Right lung (tissue), 2 donors: ENCODE measurements at regions not wholly inside any gene's neighbourhood (a gene's known extent, or its start where the extent isn't known, plus 50 kb on each side); places are given as distances from the start of the nearest gene placed in this dataset.
"Not testable (repeated sequence)": the region's sequence is repeated elsewhere in the genome, so short reads cannot be mapped to it uniquely, and the experiment has no call there.

ENCODE experiments used
- DNase-seq, 2 donors: peaks; one replicate each; pipeline ENCODE4 v3.0.0-alpha.2; 2013

- DNase-seq: not testable (repeated sequence)
Observed at GRCh38 chr15:24309700-24310099, 365.9 kb upstream of the NPAP1 start.

- DNase-seq: not testable (repeated sequence)
Observed at GRCh38 chr15:24311692-24312091, 363.9 kb upstream of the NPAP1 start.

DNA sequence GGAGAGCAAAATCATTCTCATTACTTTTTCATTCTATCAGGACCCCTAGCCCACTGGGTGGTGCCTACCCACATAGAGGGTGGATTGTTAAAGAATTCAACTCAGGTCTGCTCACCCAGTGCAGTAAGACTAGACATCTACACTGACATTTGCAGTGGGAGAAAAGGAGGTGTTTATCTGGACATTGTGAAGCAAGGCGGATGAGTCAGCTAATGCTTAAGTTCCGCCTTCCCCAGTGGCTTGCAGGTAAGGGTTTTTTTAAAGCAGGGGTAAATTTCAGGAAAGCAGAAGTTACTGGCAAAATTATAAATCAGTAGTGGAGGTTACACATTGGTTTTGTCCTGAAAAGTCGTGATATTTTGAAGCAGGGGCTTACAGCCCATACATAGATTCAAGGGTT, 359.2 kb upstream of the NPAP1 start:
- not testable (repeated sequence) for DNase-seq

- DNase-seq: no peak
Observed at GRCh38 chr15:24318981-24319380, 356.6 kb upstream of the NPAP1 start.

DNA sequence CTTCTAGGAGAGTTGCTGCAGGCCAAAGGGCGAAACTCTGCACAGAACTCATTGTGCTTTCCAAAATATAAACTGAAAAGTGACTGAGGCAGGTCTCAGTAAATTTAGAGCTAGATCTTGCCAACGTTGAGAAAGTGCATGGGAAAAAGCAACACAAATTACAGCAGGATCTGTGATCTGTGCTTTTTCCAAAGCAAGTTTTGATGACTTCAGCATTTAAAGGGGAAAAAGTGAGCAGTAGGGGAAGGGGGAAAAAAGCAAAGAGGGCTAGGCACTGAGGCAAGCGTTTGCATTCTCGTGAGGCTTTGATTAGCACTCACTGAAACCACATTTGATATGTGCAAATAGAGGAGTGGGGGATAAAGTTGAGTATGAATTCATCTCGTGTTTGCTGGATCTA, 351.5 kb upstream of the NPAP1 start:
- DNase-seq: not testable (repeated sequence)

- DNase-seq: peak; percentile 4 to 23
Observed at GRCh38 chr15:24326513-24326912, 349.1 kb upstream of the NPAP1 start.

DNA sequence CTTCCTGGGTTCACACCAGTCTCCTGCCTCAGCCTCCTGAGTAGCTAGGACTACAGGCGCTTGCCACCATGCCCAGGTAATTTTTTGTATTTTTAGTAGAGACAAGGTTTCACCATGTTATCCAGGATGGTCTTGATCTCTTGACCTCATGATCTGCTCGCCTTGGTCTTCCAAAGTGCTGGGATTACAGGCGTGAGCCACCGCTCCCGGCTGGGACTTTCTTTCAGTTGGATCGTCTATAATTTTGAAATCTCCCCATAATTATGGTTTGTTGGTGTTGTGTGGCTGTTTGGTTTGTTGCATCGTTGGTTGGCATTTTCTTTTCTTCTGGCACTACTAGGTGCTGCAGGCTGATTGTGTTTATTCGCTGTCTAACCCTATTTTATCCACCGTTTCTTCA, 343.6 kb upstream of the NPAP1 start:
- not testable (repeated sequence) for DNase-seq

DNA sequence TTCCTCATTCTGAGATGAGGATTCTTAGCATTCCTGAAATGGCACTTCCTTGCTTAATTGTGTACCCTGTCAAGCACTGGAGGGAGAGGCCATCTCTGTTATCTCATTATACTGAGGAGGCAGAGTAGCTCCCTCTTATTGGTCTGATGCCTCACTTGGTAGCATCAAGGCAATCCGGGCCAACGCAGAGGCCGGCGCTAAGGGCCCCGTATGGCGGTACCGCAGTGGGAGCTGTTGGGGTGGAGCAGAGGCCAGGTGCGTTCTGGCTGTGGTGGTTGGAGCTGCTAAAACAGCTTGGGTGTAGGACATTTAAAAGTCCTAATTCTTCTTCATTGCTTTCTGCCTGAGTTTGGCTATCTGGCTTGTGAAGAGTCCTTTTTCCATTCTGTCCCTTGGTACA, 333.7 kb upstream of the NPAP1 start:
- DNase-seq: not testable (repeated sequence)

DNA sequence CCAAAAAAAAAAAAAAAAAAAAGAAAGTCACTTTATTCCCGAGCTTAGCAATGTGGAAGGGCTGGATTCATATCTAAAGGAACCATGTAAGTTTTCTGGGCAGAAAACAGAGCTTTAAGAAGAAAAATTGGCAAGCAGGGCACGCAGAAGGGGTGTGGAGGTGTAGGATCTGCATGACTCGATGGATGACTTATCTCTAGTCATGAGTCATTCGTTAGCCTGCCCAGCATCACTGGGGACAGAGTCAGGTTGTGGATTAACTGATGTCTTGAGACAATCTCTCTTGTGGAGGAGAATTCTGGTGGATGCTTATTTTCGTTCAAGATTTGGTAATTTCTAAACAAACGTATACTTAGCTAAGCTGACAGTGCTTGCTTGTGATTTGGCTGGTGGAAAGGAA, 322.8 kb upstream of the NPAP1 start:
- DNase-seq: not testable (repeated sequence)

GRCh38 chr15:24381103-24381502, 294.5 kb upstream of the NPAP1 start:
- not testable (repeated sequence) for DNase-seq

DNA sequence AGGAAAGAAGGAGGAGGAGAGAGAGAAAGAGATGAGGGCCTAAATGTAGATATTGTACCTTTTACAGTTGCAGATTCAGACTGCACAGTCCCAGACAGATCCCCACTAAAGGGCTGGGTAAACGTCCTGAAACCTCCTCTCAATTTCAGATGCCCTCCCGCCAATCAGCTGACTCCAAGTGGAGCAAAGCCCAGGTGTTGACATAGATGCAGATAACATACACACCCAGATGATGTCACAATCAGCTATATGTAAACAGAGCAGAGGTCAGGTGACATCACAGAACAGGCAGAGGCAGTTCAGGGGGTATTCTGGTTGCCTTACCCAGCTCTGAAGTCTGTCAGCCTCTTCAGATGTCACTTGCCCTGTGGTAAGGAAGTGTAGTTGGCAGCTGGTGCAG, 290.3 kb upstream of the NPAP1 start:
- not testable (repeated sequence) for DNase-seq

GRCh38 chr15:24394303-24394702, 281.3 kb upstream of the NPAP1 start:
- no peak for DNase-seq

DNA sequence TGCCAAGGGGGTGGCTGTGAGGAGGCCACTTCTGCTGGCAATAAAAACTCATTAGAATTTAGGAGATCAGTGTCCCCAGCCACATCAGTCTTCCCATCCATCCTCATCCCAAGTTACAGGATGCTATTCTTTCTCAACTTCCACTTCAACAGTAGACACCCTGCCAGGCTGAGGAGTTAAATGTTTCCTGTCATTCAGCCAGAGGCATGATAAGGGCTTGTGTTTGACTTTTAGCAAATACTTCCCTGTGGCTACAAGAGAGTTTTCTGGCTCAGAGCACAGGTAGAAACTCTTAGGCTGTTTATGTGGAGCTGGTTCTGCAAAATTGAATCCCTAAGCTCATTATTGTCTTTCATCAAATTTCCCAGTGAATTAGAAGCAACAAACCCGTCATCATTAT, 262.9 kb upstream of the NPAP1 start:
- DNase-seq: not testable (repeated sequence)

DNA sequence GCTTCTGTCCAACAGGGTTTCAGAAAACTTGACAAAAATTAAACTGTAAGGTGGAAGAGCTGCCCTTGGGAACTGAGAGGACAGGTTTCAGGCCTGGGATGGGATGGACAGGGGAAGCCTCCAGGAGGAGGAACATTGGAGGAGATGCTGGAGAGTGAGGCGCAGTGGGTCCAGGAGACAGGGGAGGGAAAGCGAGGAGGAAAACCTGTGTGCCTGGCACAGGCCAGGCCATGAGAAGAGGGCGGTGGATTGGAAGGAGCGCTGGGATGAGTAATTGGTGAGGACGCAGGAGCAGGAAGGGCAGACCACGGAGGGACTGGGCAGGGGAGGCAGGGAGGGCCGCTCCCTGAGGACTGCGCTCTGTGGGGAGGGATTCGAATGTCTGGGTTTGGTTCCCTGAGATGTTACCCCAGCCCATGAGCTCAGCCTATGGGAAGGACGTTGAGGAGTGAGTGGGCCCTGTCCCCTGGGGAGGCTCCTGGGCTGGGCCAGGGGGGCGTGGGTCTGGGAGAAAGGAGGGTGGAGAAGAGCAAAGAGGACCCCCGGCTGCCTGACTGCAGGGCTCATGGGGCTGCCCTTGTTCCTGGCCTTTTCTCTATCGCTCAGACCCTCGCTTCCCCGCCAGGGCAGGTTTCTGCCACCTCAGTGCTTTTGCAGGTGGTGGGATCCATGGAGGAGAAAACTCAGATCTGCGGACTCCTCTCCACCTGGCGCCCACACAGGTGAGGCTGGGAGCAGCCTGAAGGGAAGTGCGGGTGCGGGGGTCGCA, 249.1 kb upstream of the NPAP1 start:
- not testable (repeated sequence) for DNase-seq

GRCh38 chr15:24427055-24427400, 248.5 kb upstream of the NPAP1 start:
- DNase-seq: not testable (repeated sequence)

DNA sequence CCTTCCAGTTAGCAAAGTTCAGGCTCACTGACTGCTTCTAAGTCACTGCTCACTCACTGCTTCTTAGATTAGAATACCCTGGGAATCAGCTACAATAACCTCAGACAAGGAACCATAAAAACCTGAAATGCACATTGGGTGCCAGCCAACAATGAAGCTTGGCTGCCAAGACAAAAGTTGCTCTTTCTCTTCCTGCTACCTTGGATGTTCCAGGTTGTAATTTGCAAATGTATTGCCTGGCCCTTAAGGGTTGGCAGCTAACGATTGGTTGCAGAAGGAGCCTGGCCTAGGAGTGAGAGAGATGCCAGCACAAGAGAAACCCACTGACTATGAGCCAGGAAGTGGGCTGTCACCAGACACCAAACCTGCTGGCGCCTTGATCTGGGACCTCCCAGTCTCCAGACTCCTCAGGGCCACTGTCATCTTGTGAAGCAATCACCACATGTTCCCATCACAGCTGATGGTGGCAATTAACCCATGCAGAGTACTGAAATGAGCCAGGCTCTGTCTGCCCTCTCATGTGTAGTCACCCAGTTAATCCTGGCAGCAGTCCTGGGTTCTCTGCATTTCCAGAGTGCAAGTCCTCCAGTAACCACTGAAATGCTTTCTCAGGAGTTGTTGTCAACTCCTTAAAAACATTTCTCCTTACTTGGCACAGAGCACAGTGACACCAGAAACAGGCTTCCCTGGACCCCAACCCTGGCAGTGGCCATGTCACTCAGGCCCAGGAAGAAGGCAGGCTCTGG, 240.3 kb upstream of the NPAP1 start:
- not testable (repeated sequence) for DNase-seq

DNA sequence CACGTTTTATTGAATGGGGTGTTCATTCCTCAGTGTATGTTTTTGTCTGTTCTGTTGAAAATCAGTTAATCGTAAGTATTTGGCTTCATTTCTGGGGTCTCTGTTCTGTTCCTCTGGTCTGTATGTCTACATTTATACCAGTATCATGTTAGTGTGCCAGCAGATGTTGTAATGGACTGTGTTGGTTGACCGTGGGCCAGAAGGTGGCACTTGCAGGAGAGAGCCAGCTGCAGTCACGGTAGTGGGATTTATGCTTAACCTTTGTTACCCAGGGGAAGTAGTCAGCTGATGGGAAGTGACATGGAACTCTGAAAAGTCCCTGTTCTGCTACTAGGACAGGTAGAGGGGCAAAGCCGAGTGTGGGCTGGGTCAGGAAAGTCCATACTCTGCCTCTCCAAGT, 238.3 kb upstream of the NPAP1 start:
- not testable (repeated sequence) for DNase-seq

- not testable (repeated sequence) for DNase-seq
Observed at GRCh38 chr15:24437735-24438134, 237.8 kb upstream of the NPAP1 start.

- DNase-seq: not testable (repeated sequence)
Observed at GRCh38 chr15:24477107-24478025, 198.2 kb upstream of the NPAP1 start.

GRCh38 chr15:24485885-24486567, 189.5 kb upstream of the NPAP1 start:
- DNase-seq: not testable (repeated sequence)

GRCh38 chr15:24488164-24488907, 187.2 kb upstream of the NPAP1 start:
- not testable (repeated sequence) for DNase-seq
